ENCODE measurements at regions not wholly inside any gene's neighbourhood (a gene's known extent, or its start where the extent isn't known, plus 50 kb on each side); places are given as distances from the start of the nearest gene placed in this dataset.

GRCh38 chr10:63054889-63055611 is 78.1 kb upstream of the NRBF2 start:
- no peak for TF ChIP-seq POLR2A (IDR thresholded peaks at IDR 0.05)
- TF ChIP-seq, protein P1, sequence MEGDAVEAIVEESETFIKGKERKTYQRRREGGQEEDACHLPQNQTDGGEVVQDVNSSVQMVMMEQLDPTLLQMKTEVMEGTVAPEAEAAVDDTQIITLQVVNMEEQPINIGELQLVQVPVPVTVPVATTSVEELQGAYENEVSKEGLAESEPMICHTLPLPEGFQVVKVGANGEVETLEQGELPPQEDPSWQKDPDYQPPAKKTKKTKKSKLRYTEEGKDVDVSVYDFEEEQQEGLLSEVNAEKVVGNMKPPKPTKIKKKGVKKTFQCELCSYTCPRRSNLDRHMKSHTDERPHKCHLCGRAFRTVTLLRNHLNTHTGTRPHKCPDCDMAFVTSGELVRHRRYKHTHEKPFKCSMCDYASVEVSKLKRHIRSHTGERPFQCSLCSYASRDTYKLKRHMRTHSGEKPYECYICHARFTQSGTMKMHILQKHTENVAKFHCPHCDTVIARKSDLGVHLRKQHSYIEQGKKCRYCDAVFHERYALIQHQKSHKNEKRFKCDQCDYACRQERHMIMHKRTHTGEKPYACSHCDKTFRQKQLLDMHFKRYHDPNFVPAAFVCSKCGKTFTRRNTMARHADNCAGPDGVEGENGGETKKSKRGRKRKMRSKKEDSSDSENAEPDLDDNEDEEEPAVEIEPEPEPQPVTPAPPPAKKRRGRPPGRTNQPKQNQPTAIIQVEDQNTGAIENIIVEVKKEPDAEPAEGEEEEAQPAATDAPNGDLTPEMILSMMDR (IDR thresholded peaks at IDR 0.05): no peak
- TF ChIP-seq POLR2AphosphoS5 (IDR thresholded peaks at IDR 0.05): no peak
